T47D (cell line): ENCODE measurements at regions not wholly inside any gene's neighbourhood (a gene's known extent, or its start where the extent isn't known, plus 50 kb on each side); places are given as distances from the start of the nearest gene placed in this dataset.
"Not testable (repeated sequence)": the region's sequence is repeated elsewhere in the genome, so short reads cannot be mapped to it uniquely, and the experiment has no call there.

Experiments
- DNase-seq, 2 experiments: peaks; one replicate each; pipeline versions ENCODE4 v3.0.0 to v3.0.0-alpha.2; 2011 to 2012; ENCODE audit warnings: low read depth in 1 of 2, low spot score in 1 of 2
- JUND ChIP-seq: IDR thresholded peaks from 2 replicates; pipeline ENCODE4 v1.6.1; 2012; ENCODE audit warnings: low read depth
- in situ Hi-C: cut with HindIII; loops from 2 replicates; pipeline ENCODE4 v1.10.0; 2016; ENCODE audit warnings: low sequenced_read_pairs, low pct_unique_long_range_greater_than_20kb

DNA sequence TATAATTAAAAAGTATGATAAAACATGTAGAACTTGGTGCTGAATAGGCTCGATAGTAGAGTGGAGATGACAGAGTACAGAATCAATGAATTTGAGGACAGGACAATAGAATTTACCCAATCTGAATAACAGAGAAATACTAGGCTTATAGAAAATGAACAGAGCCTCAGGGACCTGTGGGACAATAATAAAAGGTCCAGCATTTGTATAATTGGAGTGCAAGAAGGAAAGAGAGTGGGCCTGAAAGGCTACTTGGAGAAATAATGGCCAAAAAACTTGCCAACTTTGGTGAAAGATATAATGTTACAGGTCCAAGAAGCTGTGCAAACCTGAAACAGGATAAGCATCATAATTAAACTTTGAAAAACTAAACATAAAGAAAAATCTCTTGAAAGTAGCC lies 227.3 kb downstream of the CXCL12 start:
- no peak for DNase-seq
- in situ Hi-C loops, result no loop called here
- no peak for TF ChIP-seq JUND

DNA sequence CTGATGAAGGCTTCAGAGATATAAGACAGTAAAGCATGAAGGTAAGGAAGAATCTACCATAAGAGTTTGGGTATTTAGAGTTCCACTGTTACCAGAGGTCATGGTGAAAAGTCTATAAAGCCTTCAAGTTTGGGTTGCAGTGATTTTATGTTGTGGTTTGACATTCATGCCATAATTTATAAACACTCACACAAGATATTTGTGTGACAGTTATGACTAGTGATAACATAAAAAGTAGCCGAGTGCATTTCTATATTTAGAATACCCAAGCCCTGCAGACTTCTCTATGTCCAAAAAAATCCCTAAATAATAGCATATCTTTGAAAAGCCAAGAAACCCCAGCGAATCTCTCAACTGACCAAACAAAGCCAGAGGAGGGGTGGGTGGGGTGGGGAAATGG lies 229.9 kb downstream of the CXCL12 start:
- DNase-seq, result no peak
- in situ Hi-C loops, result no loop called here
- no peak for TF ChIP-seq JUND

DNA sequence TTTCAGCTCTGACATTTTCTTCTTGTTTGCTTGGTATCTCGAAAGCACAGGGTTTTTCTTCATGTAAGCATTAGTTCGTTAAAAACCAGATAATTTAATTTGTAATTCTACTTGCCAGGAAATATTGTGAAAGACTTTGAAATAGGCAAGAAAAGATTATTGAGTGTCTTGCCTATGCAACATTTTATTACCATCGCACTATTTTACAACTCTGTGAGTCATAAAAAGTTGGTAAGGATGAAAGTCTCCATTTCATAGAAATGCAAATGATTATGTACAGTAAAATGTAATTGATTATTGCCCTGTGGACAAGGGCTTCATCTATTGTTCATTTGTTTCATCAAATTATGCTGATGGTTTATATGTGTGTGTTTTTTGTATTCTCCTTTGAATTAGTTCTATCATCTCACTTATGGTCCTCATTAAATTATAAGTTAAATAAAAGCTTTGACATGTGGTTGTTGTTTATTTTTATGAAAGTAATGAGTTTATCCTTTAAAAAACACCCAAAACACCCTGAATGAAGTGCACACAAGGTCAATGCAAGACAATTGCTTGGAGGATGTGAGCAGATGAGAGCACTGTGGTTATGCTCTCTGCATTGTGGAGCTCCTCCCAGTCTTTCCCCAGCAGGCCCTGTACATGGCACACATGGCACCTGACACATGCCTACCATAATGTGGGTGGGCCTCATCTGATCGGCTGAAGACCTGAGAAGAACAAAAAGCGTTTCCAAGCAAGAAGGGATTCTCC lies 230.8 kb downstream of the CXCL12 start:
- in situ Hi-C loops, result no loop called here
- no peak for DNase-seq
- TF ChIP-seq JUND, result no peak

DNA sequence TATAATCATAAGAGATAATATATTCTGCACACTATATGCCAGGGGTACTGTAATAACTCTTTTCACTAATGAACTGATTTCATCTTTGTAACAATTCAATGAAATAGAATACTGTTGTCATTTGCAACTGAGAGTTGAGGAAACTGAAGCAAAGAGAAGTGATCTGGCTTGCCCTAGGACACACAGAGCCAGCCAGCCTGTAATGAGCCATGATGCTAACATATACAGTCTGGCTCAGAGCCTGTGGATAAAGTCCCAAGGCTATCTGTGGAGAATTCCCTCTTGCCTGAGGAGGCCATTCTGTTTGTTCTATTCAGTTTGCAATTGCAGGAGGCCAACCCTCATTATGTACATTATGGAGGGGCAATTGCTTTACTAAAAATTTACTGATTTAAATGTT lies 241.3 kb downstream of the CXCL12 start:
- no peak for TF ChIP-seq JUND
- in situ Hi-C loops, result no loop called here
- DNase-seq, result peak in 1 of 2 experiments; percentile 20

DNA sequence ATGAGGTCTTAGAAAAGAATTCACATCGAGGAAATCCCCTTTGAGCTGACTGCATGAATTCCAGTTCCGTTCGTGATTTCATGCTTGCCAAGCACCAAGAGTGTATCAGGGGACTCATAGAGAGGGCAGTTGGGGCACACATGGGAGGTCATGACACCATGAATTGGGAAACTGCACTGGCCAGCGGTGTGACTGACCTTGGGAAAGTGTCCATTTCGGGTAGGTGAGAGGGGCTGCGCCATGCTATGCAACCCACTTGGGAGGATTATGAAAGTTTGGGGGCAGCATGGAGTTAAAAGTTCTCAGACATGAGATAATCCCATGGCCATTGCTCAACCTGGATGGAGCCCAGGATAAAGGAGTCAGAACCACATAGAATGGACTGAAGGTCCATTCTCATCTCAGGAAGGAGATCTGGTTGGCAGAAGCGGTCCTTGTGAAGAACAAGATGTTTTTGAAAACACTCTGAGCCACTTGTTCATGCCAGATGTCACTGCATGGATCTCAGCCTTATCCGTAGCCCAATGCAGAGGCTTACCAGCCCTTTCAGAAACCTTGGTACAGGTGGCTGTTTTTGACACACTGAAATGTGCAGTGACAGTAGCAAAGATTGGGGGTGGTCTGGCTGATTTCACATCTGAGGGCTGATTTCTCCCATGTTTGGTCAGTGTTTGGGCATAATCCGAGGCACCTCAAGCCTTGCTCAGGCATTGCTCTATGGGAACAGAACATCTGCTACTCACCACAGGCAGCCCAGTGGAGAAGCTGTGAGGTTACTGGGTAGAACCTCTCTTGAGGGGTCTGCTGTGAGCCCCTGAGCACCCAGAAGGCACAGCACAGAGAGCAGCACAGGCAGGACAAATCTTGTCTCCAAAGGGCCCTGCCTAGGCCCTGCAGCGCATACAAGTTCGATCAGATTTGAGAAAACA lies 252.3 kb downstream of the CXCL12 start:
- TF ChIP-seq JUND, result no peak
- DNase-seq, result no peak
- in situ Hi-C loops, result no loop called here

DNA sequence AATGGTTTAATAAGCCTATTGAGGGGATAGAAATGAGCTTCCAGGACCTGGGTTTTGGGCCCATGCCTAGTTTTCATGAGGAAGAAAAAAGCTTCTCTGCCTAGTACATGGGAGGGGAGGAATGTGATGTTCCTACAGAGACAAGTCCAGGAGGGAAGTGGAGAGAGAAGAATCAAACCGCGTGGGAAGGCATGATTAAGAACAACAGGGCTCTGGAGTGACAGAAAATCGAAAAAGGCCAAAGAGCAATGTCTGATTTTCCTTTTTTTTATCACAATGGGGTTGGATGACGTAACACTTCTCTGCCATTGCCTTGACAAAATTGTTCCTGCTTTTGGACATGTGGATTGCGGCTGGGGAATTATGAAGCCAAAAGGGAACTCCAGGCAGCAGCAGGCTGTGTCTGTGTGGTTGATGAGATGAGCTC lies 258.6 kb downstream of the CXCL12 start:
- TF ChIP-seq JUND, result no peak
- DNase-seq, result no peak
- in situ Hi-C loops, result no loop called here

DNA sequence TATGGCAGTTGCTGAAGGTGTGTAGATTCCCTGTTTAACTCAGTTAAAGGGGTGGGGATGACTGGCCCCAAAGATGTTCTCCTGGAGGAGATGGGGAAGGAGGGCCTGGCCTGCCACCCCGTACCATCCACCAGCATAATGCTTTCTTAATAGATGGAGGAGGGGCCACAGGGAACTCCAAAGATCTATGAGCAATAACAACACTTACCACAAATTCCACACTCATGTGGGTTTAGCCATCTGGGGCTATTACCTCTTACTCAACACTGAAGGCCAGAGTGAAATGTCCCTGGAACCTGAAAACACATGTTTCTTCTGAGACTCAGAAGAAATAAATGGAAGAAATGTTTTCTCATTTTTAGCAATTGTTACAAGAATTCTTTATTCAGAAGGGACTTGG lies 259.0 kb downstream of the CXCL12 start:
- in situ Hi-C loops, result no loop called here
- TF ChIP-seq JUND, result no peak

DNA sequence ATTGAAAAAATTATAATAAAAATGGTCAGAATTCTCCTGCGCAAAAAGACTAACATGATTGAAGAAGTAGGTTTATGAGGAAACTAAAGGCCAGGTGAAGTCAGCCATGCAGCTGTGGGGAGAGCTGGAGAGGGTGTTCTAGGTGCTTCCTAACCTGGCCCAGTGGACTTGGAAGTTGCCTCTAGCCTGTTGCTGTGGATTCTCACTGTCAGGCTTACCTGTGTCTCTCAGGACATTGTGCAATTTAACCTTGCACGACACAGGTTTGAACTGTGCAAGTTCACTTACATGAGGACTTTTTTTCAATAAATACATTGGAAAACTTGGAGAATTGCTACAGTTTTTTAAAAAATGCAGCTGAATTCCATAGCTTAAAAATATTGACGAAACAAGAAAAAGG lies 266.4 kb downstream of the CXCL12 start:
- no peak for TF ChIP-seq JUND
- in situ Hi-C loops, result no loop called here
- DNase-seq, result no peak

More for the DNA sequence above, 259.0 kb downstream of the CXCL12 start:
- no peak for DNase-seq

DNA sequence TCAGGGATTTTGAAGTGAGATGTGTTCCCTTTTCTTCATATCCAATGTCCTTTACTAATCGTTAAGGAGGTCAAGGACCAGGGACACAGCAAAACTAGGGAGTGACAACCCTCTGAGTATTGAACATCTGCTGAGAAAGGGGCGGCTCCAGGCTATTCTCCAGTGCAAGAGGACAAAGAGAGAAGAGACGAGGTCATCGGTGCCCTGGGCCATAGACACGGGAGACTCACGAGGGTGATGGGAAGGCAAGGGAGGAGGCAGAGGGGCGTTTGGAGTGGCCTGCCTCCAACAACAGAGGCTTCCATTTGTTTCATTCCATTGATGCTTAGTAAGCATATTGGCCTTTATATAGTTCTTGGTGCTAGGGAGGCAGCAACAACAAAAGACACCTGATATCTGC lies 268.4 kb downstream of the CXCL12 start:
- in situ Hi-C loops, result no loop called here
- DNase-seq, result no peak
- TF ChIP-seq JUND, result no peak

DNA sequence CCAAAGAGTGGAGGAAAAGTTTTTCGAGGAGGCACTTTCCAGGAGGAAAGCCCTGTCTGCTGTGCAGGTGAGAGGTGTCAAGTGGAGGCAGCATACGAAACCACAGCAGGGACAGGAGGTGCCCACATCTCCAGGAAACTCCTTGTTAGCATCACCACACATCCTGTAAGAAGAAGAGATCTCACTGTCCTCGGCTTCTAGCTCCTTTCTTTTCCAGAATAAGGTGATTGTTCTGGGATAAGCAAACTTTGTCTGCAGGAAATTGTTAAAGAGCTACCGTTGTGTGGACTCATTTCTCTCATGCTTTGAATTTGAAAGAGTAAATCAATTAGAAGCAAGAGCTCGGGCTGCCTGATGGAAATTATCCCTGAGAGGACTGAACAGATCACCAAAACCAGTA lies 269.4 kb downstream of the CXCL12 start:
- TF ChIP-seq JUND, result no peak
- in situ Hi-C loops, result no loop called here
- DNase-seq, result no peak

DNA sequence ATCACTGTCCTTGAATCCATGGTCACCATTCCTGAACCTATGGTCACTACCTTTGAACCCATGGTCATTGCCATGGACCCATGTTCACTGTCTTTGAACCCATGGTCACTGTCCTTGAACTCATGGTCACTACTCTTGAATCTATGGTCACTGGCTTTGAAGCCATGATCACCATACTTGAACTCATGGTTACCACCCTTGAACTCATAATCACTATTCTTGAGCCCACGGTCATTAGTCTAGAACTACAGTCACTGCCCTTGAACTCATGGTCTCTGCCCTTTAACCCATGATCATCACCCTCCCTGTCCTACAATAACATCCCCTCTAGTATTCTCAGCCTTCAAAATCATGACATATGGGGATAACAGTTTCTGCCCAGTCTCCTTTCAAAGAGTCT lies 270.5 kb downstream of the CXCL12 start:
- DNase-seq, result no peak
- in situ Hi-C loops, result no loop called here
- no peak for TF ChIP-seq JUND

DNA sequence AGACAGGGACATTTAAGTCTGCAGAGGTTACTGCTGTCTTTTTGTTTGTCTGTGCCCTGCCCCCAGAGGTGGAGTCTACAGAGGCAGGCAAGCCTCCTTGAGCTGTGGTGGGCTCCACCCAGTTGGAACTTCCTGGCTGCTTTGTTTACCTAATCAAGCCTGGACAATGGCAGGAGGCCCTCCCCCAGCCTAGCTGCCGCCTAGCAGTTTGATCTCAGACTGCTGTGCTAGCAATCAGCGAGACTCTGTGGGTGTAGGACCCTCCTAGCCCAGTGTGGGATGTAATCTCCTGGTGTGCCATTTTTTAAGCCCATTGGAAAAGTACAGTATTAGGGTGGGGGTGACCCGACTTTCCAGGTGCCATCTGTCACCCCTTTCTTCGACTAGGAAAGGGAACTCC lies 272.6 kb downstream of the CXCL12 start:
- in situ Hi-C loops, DNase-seq: not testable (repeated sequence)

DNA sequence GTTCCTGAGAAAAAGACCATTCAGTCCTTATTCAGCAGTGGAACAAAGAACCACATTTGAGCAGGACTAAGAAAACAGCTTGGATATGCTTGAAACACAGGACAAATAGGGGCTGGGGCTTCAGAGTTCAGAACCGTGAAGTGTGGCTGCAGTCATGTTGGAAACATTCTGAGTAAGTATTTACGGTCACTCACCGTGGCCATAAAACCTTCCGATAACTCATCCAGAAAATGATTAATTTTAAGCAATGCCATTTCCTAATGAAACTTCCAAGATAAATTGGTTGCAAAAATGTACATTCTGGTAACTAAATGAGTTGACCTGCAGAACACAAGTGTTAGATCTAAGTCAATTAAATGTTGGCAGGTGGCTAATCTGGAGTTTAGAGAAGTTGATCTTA lies 279.2 kb downstream of the CXCL12 start:
- no peak for DNase-seq
- in situ Hi-C loops, result no loop called here

More for the DNA sequence above, 279.2 kb downstream of the CXCL12 start:
- TF ChIP-seq JUND, result no peak
